ENCODE measurements at regions not wholly inside any gene's neighbourhood (a gene's known extent, or its start where the extent isn't known, plus 50 kb on each side); places are given as distances from the start of the nearest gene placed in this dataset.

DNA sequence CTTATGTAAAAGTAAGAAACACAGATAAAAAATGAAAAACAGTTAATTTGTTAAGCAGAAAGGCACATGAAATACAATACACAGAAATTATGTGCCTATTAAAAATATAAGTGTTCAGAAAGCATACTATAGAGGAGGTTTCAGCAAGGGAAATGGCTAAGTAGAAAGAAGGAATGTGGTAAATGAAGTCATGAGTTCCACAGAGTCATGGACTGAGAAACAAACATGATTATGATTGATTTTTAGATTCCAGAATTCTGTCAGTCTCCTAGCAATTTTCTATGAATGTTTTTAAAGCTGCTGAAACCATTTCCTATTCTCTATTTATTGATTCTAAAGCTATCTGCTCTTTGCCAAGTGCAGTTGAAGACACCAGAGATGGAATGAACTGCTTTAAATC lies 1398.4 kb downstream of the ARAP2 start:
- H3K4me3 ChIP-seq (ENCODE audit: low read length), result no peak overlapping the region
- TF ChIP-seq, protein P1, sequence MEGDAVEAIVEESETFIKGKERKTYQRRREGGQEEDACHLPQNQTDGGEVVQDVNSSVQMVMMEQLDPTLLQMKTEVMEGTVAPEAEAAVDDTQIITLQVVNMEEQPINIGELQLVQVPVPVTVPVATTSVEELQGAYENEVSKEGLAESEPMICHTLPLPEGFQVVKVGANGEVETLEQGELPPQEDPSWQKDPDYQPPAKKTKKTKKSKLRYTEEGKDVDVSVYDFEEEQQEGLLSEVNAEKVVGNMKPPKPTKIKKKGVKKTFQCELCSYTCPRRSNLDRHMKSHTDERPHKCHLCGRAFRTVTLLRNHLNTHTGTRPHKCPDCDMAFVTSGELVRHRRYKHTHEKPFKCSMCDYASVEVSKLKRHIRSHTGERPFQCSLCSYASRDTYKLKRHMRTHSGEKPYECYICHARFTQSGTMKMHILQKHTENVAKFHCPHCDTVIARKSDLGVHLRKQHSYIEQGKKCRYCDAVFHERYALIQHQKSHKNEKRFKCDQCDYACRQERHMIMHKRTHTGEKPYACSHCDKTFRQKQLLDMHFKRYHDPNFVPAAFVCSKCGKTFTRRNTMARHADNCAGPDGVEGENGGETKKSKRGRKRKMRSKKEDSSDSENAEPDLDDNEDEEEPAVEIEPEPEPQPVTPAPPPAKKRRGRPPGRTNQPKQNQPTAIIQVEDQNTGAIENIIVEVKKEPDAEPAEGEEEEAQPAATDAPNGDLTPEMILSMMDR (conservative IDR thresholded peaks at IDR 0.05; ENCODE audit: low read depth, low read length), result no peak
- no peak for DNase-seq (ENCODE audit: low read depth)

DNA sequence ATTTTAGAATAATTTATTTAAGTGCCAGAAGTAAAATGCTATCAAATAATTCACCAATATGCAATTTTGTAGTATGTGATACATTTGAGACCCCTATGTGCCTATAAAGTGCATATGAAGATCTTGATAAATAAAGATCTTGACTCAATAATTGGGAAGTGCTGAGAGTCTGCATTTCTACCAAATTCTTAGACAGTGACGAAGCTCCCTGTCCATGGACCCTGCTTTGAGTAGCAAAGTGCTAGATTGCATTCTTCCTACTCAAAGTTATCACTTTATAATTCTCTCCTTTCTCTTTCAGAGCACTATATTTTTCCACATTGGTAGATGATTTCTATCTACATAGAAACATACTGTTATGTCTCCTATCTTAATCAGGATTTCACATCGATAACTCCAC lies 1393.9 kb downstream of the ARAP2 start:
- no peak for DNase-seq (ENCODE audit: low read depth)
- H3K4me3 ChIP-seq (ENCODE audit: low read length), result no peak overlapping the region

DNA sequence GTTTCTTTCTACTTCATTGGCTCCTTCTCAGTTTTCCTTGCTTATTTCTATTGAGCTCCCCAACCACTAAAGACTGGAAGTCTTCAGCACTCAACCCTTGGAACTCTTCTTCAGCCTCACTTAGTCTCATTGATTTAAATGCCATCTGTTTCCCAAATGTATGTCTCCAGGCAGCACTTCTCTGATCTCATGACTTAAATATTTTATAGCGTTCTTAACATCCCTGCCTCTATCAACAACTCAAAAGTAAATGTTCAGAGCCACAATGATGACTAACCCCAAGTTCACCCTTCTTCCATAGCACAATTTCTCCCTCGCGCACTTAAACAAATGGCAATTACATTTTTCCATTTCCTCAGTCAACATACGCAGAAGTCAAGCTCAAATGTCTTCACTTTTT lies 1393.3 kb downstream of the ARAP2 start:
- TF ChIP-seq, protein P1 (conservative IDR thresholded peaks at IDR 0.05; ENCODE audit: low read depth, low read length), result no peak
- DNase-seq (ENCODE audit: low read depth), result no peak
- no peak overlapping the region for H3K4me3 ChIP-seq (ENCODE audit: low read length)

More for the DNA sequence above, 1393.9 kb downstream of the ARAP2 start:
- TF ChIP-seq, protein P1 (conservative IDR thresholded peaks at IDR 0.05; ENCODE audit: low read depth, low read length), result no peak

DNA sequence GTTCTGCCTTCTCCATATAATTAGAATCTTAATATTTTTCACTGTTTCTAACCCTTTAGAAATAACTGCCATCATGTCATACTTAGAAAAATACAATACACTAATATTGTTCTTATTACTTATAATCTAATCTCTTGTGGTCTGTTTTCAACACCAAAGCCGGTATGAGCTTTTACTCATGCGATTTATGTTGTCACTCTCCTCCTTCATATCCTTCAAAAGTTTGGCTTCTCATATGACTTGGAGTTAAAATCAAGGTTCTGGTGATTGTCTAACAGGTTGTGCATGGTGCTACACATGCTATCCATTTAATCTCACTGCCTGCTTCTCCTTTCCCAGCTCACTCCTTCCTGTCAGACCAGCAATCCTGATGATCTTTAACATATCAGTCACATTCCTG lies 1392.9 kb downstream of the ARAP2 start:
- TF ChIP-seq, protein P1 (conservative IDR thresholded peaks at IDR 0.05; ENCODE audit: low read depth, low read length), result no peak
- H3K4me3 ChIP-seq (ENCODE audit: low read length), result no peak overlapping the region
- no peak for DNase-seq (ENCODE audit: low read depth)

DNA sequence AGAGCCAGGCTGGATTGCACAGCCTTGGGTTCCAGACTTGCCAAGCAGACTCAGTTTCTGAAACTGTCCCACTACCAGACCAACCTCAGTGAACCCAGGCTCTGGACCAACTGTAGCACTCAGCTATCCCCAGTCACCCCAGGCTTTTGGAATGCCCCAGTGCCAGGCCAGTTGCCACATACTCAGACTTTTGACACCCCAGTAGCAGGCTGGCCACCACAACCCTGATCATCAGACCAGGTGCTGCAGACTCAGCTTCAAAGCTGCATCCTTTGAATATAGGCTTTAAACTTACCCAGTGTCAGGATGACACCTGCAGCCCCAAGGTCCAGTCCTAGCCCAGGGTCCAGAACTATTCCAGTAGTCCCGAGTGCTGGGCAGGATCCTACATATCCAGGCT lies 1389.9 kb downstream of the ARAP2 start:
- DNase-seq (ENCODE audit: low read depth), result no peak
- H3K4me3 ChIP-seq (ENCODE audit: low read length), result no peak overlapping the region
- TF ChIP-seq, protein P1 (conservative IDR thresholded peaks at IDR 0.05; ENCODE audit: low read depth, low read length), result no peak

DNA sequence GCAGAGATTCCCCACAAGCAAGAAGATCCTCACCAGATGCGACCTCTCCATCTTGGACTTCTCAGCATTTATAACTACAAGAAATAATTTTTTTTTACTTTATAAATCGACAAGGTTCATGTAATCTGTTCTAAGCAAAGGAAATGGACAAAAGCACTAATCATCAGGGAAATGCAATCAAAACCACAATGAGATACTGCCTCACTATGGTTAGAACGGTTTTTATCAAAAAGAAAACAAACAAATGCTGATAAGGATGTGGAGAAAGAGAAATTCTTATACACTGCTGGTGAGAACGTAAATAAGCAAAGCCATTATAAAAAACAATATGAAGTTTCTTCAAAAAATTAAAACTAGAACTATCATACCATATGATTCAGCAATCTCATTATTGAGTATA lies 1382.6 kb downstream of the ARAP2 start:
- H3K4me3 ChIP-seq (ENCODE audit: low read length), result no peak overlapping the region
- DNase-seq (ENCODE audit: low read depth), result no peak
- TF ChIP-seq, protein P1 (conservative IDR thresholded peaks at IDR 0.05; ENCODE audit: low read depth, low read length), result no peak

DNA sequence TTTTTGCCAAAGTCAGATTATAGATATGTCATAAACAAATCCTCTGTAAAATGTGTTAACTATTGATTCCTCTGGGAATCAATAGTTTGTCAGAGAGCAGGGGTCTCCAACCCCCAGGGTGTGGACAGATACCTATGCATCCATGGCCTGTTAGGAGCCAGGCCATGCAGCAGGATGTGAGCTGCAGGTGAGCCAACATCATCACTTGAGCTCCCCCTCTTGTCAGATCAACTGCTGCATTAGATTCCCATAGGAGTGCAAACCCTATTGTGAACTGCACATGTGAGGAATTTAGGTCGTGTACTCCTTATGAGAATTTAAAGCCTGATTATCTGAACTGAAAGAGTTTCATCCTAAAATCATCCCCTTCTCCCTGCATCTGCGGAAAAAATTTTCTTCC lies 1365.4 kb downstream of the ARAP2 start:
- TF ChIP-seq, protein P1 (conservative IDR thresholded peaks at IDR 0.05; ENCODE audit: low read depth, low read length), result no peak
- no peak for DNase-seq (ENCODE audit: low read depth)
- no peak overlapping the region for H3K4me3 ChIP-seq (ENCODE audit: low read length)

Data from retinal pigment epithelial cell (primary cell).